ENCODE measurements at regions not wholly inside any gene's neighbourhood (a gene's known extent, or its start where the extent isn't known, plus 50 kb on each side); places are given as distances from the start of the nearest gene placed in this dataset.

DNA sequence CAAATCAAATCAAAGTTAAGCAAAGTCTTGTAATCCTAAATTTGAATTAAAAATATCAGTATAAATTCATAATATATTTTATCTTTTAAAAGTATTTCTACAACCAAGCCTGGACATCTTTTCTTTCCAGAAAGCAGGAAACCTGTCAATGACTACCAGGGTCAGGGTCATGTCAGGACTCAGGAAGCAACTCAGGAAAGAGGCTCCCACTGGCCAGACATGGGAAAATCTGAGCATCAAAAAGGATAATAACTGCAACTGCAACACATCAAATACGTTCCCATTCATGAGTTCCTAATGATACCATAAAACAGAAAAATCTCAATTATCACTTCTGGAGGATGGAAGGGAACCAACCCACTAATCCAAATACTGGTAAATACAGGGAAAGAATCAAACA lies 76.0 kb upstream of the GALNT18 start:
- TF ChIP-seq ZNF282 (IDR thresholded peaks at IDR 0.05; ENCODE audit: partially characterized antibody) (no peak), ZNF547 (CRISPR knock-in tag; IDR thresholded peaks at IDR 0.05) (no peak)
- TF ChIP-seq, protein P1, sequence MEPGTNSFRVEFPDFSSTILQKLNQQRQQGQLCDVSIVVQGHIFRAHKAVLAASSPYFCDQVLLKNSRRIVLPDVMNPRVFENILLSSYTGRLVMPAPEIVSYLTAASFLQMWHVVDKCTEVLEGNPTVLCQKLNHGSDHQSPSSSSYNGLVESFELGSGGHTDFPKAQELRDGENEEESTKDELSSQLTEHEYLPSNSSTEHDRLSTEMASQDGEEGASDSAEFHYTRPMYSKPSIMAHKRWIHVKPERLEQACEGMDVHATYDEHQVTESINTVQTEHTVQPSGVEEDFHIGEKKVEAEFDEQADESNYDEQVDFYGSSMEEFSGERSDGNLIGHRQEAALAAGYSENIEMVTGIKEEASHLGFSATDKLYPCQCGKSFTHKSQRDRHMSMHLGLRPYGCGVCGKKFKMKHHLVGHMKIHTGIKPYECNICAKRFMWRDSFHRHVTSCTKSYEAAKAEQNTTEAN (CRISPR knock-in tag; conservative IDR thresholded peaks at IDR 0.05), result no peak
